GM21737 (cell line): ENCODE measurements at regions not wholly inside any gene's neighbourhood (a gene's known extent, or its start where the extent isn't known, plus 50 kb on each side); places are given as distances from the start of the nearest gene placed in this dataset.
A peak's percentile ranks its signal among the peaks of the same experiment; 100 is the strongest.

Experiments
- ATAC-seq: cut with Tn5 transposase; IDR thresholded peaks from one replicate; pipeline ENCODE4 v1.9.1; 2021; ENCODE audit warnings: mild to moderate bottlenecking, moderate library complexity; ENCODE audit not compliant: unreplicated experiment

DNA sequence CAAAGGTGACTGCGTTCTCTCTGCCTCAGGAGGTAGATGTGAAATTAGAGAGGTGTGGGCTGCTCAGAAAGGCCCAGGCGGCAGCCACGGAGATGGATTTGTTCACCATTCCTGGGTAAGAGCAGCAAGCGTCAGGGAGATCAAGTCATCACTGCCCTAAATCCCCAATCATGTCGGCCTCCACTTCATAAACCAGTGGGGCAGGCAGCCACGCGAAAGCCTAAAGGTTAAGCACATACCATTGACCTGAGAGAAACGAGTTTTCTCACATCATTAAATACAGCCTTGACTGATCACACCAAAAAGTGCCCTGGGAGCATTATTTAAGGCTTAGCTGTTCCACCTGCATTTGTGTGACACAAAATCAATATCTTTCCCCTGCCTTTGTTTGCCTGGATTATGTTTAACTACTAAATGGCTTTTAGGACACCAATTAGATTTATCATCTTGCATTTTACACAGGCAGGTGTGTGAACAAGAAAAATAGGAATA is 50.7 kb upstream of the FOXB1 start:
- ATAC-seq, result no peak

DNA sequence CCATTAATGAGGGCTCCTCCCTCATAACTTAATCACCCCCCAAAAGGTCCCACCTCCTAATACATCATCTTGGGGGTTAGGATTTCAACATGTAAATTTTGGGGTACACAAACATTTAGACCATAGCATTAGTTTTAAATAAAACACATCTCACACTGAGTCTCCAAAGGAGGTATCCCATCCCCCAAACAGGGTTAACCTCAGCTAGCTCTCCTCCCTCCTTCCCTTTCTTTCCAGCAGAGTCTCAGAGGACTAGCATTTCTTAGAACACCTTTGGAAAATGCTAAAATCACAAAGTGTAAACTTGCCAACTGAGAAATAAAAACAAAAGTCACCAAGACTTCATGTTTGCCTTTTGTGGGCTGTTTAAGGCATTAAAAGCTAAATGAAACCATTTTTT is 51.2 kb upstream of the FOXB1 start:
- no peak for ATAC-seq

DNA sequence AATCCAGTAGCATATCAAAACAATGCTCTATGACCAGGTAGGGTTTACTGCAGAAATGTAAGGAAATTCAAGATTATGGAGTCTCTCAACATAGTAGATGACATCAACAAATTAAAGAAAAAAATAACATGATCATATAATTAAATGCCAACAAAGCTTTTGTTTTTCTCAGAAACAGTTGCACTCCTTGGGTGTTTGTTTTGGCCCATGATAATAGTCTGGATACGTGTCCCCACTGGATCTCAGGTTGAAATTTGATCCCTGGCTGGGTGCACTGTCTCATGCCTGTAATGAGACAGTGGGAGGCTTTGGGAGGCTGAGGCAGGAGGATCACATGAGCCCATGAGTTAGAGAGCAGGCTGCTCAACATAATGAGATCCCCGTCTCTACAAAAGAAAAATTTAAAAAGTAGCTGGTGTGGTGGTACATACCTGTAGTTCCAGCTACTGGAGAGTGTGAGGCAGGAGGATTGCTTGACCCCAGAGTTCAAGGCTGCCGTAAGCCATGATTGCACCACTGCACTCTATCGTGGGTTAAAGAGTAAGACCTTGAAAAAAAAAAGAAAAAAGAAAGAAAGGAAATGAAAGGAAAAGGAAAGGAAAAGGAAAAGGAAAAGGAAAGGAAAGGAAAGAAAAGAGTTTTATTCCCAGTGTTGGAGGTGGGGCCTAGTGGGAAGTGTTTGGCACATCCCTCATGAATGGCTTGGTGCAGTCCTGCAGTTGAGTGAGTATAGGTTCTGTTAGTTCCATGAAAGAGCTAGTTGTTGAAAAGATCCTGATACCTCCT is 53.3 kb upstream of the FOXB1 start:
- no peak for ATAC-seq

DNA sequence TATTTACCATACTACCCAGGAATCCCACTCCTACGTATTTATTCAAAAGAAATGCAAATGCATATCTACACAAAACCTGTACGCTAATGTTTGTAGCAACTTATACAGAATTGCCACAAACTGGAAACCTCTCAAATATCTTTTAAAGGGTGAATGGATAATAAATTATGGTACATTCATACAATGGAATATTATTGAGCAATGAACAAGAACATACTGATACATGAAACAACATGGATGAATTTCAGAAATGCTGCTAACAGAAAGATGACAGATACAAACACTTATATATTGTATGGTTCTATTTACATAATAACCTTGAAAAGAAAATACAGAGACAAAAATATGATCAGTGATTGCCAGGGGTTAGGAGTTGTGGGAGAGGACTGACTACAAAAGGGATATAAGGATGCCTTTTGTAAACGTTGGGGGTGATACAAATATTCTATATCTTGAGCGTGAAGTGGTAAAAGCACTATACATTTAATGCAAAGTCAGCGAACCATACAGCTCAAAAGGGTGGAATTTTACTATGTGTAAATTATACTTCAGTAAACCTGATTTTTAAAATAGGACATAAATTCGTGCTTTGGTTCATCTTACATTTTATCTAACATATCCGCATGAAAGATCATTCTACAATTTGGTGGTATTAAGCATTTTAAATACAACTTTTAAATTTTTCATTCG is 55.0 kb upstream of the FOXB1 start:
- ATAC-seq, result no peak

DNA sequence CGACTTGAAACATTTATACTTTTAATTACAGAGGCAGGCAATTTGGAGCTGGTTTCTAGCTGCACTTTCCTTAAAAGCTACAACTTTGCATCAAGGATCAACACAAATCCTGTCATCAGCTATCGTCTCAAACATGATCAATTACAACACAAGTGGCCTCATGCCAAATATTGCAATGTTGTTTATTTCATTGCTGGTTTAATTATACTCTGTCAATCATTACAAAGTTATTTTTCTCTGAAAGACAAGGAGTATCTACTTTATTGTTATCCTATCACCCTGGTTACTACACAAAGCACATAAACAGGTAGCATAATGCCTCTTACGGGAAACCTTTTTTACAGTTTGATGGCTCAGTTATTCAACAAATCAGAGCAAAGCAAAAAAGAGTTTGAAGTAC is 58.0 kb upstream of the FOXB1 start:
- no peak for ATAC-seq

DNA sequence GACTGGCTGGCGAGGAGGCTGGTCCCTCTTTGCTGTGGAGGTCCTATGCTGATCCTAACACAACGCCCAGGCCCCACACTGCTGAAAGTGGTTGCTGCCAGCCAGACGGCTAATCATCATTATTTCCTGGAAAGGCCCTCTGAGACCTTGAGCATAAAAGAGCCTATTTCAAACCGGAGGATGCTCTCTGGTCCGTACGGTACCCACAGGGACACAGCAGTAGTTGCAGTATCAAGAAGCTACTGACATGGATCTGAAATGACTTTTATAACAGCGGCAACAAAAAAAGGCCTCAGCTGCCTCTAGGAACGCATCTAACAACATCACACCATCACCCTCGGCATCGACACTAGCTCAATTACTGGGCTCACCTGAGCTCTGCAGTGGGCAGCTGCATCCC is 59.1 kb upstream of the FOXB1 start:
- ATAC-seq, result no peak

DNA sequence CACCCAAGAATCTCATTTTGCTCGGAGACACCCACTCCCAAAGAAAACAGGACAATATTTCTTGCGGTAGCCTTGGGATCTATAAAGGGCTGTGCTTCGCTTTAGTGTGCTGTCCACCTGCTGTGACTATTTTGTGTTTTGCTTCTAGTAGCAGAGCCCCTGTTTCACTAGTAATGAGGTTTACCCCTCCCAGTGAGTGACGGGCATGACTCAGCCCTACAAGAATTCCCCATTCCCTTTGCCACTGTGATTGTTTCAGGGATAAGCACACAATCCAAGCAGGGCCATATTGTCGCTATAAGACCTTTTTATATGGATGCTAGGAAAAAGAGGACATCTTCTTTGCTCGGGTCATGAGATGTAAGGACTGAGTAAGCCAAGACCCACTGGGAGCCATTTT is 62.5 kb upstream of the FOXB1 start:
- ATAC-seq, result no peak

DNA sequence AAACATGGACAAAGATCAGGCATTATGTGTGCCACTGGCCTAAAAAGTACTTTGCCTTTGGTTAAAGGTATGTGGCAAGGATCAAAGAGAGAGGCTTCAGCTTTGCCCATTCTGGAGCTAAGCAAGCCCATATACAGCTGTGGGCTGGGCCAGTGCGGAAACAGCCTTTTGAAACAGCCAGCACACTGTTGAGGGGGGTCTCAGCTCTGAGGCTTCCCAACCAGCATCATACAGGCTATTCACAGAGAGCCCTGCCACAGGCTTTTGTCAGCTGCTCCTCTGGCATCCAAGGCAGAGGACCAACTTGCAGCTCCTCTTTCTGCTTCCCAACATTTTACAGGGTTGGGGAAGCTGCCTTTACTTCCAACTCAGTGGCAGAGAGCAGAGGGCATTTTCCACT is 63.2 kb upstream of the FOXB1 start:
- no peak for ATAC-seq

DNA sequence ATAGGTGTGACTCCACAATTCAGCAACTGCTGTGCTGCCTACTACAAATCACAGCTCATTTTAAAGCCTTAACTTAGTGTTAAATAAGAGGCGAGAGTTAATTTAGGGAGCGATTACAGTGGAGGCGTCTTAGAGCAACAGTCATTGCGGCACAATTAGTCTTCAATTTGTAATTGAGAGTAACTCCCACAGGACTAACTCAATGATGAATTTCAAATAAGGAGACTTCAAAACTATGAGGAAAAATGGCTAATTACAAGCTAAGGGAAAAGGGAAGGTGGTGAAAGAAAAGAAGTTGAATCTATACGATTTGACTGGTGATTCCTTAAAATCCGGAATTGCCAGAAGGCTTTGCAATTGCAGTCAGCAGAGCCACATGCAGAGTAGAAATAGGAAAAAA is 63.7 kb upstream of the FOXB1 start:
- no peak for ATAC-seq

DNA sequence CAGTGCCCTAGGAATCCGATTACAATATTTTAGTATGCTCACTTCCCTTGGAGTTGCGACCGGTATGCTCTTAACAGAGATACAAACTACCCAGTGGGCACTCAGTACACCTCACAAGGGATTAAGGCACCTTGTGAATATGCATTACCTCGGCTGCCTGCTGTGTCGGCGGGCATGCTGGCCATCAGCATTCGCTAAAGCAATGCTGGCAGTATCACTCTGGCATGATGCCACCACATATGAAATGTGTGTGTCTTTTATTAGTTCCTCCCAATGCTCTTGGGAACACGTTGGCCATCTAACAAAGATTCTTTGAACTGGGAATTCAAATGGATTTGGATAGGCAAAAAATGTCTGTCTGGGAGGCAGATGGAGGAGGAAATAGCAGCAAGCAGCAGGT is 67.4 kb upstream of the FOXB1 start:
- no peak for ATAC-seq

DNA sequence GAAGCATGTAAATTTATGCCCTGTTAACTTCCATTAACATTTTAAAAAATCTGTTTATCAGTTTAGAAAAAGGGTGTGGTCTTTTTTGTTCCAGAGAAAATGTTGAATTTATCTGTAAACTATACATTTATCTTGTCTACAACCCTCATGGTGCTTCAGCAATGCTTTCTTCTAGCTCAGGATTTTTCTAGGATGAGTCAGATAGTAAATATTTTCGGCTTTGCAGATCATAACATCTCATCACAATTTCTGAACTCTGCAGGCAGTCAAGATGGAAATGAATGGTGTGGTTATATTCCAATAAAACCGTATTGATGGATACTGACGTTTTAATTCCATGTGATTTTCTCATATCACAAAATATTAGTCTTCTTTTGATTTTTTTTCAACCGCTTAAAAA is 70.5 kb upstream of the FOXB1 start:
- ATAC-seq, result no peak

DNA sequence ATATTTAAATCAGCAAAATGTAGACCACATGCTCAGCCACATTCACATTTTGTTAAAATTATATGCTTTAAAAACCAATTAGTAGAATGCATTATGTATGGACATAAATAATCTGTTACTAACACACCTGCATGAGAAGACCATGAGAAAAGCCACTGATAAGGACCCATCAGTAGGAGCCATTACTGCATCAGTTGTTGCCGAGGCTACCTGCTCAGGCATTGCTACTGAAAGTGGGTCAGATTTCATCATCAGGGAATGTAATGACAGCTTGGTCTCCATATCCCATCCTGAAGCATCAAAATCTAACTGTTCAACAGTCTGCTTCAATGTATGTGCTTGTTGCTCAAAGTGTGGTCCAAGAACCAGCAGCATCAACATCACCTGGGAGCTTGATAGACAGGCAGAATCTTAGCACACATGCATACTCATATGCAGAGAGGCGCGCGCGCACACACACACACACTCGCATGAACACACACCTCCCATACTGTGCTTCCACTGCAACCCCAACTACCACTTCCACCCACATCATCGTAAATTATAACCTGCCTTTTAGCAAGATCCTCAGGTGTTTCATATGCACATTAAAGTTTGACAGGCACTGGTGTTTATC is 72.4 kb upstream of the FOXB1 start:
- no peak for ATAC-seq

DNA sequence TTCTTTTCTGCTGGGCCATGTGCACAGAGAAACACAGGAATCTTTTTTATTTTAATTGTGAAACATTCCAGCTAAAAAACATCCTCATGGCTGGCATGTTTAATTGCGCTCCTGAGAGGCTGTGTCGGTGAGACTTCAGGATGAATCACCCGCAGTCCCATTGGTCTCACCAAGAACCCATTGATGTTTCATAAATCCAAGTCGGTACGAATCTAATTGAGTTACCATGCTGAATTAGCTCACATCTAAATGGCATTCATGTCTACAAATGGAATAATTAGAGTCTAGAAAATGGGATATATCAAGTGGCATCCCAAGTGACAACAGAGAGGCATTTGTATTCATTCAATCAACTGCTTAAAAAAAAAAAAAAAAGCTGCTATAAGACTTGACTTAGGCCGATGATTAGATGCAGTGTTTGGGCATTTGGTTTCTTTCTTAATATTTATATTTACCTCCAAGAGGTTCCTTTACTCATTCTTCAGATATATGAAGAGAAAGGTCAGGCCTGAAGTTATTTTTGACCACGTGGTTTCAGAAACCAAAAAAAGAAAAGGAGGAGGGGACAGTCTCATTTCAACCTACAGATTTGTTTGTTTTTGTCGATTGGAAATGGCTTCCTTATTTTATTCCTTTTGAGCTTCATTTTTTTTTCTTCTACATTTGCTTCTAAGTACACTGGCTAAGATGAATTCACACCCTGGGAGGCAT is 79.1 kb upstream of the FOXB1 start:
- no peak for ATAC-seq

DNA sequence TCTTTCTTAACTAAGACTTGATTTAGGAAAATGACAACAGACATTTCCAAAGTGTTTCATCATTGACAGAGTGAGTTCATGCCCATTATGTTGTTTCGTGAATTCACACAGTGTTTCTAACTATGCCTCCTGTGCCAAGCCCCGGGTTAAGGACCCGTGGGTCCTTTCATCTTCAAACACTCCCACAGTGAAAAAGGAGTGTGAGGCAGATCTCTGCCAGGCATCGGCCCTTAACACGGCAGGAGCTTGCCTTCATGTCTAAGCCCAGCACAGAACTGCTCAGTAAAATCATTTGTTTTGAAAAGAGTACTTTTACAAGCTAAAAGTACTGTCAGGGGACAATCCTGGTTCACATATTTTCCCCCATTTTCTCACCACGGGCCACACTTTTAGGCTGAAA is 80.0 kb upstream of the FOXB1 start:
- ATAC-seq, result no peak

DNA sequence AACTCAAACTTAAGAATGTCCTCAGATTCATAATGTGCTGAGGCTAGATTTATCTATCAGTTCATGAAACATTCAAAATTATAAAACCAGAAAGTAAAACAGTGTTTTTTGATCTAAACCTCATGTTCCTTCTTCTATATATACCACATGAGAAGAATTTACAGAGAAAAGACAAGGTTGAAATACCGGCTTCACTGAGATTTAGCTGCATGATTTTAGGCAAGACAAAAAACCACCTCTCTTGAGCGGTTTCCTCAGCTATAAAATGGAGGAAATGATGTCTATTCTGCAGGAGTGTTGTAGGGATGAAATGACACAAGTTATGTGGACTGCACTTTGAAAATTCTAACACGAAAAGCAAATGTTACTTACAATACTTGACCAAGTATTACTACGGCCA is 80.6 kb upstream of the FOXB1 start:
- no peak for ATAC-seq

DNA sequence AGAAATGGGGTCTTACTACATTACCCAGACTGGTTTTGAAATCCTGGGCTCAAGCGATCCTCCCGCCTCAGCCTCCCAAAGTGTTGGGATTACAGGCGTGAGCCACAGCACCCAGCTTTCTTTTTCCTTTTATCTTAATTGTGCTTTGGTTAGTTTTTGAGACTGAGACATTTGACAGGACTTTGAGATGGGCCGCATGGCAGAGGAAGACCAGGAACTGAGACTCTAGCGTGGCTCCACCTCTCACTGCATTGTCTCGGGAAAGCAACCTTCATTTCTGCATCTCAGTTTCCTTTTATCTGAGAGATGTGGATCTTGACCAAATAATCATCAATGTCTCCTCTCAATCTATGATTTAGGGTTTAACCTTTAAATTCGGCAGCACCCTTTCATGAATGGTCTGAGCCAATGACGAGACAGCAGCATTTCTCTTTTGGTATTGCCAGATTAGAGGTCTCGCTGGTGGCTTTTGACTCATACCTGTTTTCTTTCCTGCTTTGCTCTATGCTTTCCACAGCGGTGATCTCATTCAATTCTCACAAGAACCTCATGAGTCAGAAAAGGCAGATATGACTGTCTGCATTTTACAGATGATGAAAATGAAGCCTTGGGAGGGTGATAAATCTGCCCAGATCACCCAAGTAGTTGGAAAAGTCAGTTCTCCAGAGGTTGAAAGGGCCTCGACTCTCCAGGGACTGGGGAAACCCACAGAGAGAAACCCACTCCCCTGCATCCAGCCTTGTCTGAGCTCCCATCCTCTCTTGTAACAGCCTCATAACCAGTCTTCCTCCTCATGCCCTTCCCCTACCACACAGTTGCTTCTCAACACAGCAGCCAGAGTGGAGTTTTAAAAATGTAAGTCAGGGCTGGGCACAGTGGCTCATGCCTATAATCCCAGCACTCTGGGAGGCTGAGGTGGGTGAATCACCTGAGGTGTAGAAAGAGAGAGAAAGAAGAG is 84.8 kb upstream of the FOXB1 start:
- no peak for ATAC-seq

DNA sequence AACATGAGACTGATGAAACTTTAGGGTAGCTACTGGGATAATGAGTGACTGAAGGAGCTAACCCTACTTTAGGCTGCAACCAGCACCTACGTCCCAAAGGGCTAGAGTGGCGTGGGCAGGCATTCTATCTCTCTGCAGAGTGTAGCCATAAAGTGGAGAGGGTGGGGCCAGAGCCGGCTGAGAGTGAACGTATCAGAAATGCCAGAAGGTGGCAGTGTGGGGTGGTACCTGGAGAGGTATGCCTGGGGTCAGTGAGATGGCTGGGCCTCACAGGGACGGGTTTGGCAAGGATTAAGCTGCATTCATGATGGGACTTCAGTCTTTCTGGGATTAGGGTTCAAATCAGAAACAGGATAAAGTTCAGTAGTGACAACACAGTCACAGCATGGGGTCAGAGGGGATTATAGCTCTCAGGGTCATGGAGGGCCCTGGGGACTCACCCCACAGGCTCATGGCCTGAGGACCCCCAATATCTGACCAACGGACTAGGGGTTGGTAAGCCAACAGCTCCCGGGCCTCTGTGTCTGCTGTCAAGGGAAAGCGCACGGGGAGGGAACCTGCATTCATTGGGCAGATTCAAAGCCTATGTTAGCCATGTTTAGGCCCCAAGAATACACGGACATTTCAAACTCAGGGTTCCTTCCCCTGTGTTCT is 86.5 kb upstream of the FOXB1 start:
- peak; percentile 49 for ATAC-seq

DNA sequence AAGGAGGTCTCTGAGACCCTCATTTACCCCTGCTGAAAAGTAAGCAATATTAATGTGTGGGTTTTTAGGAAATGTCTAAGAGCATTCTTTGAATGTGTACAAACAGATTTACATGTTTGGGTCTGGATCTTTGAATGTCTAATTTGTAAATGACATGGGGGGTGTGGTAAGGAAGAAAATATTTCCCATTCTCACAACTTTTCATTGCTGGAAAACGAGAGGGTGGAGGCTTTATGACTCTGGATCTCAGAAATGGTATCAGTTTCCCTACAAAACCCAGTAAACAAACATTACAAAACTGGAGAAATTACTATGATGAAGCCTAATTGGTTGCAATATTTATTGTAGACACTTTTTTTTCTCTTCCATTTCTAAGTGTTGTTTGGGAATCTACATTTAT is 98.1 kb upstream of the FOXB1 start:
- ATAC-seq, result no peak

DNA sequence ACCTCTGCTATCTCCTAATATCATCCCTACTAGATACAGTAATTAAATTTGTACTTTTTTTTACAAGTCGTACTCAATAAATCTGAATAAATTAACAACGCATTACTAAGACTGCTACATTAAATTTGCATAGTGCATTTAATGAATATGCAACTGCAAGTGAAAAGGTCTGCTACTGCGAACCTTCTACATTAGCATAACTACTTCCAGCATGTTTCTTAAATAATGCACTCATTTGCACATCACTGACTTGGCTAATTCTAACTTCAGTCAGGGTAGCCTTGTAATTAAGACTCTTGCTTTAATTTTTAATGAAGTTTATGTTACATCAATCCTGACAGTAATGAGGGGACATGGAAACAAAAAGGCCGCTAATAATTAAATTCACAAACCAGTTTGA is 98.9 kb upstream of the FOXB1 start:
- ATAC-seq, result no peak
